HTR-8/SVneo (cell line): ENCODE measurements at regions not wholly inside any gene's neighbourhood (a gene's known extent, or its start where the extent isn't known, plus 50 kb on each side); places are given as distances from the start of the nearest gene placed in this dataset.
"Not testable (repeated sequence)": the region's sequence is repeated elsewhere in the genome, so short reads cannot be mapped to it uniquely, and the experiment has no call there.

Source experiments
- DNase-seq: peaks from one replicate; pipeline ENCODE4 v3.0.0; 2011; ENCODE audit warnings: low spot score, mixed read lengths; ENCODE audit not compliant: insufficient read length
- FAIRE-seq: peaks from 2 replicates; lab custom pipeline; 2011; peaks lifted over from hg19 to GRCh38; lab: Jason Lieb, UNC

DNA sequence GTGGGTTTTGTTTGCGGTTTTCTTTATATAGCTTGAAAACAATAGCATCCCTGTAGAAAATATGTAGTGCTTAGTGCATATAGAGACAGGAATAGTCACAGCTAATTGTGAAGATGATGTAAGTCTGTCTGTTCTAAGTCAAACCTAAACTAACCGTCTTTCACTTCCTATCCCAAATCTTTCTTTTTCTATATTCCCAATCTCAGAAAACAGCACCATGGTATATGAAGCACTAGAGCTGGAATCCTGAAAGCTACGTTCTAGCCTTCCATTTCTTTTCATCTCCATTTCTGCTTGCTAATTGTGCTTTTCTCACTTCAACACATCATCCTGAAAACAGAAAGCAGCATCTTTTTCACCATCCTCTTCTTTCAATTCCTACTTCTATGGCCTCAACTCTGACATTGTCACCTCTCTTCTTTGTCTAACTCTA, 1235.5 kb downstream of the ROBO2 start:
- FAIRE-seq: no peak
- DNase-seq: no peak

DNA sequence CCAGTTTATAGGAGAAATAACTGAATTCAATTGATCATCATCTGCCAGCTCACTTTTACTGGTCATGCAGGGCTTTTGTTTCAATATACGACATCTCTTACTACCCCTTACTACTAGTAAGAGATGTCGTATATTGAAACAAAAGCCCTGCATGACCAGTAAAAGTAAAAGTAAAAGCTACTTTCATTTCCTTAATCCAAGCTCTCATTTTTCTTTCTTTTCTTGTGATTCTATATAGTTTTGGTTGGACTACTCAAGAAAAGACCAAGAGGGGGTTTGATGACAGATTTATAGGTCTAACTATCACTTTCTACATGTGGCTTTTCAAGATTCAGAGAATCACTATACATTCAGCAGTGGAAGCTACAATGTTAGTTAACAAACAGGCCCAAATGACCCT, 1237.3 kb downstream of the ROBO2 start:
- no peak for FAIRE-seq
- DNase-seq: no peak

DNA sequence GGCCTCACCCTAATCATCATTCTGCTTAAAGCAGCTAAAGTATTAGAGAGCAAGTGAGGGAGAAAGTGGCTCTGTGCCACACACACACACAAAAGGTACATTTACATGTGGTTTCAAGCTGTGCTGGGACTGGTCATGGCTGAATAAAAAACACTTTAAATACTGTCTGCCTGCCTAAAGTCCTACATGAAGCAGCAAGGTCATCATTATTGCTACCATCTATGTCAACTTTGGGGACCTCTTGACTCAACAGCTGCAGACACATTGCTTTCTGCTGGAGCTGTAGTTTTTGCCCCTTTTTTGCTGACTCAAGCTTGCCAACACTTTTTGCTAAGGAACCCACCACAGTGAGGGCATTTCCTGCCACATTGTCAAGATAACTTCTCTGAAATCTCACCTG, 1237.9 kb downstream of the ROBO2 start:
- FAIRE-seq (no peak), DNase-seq (no peak)

DNA sequence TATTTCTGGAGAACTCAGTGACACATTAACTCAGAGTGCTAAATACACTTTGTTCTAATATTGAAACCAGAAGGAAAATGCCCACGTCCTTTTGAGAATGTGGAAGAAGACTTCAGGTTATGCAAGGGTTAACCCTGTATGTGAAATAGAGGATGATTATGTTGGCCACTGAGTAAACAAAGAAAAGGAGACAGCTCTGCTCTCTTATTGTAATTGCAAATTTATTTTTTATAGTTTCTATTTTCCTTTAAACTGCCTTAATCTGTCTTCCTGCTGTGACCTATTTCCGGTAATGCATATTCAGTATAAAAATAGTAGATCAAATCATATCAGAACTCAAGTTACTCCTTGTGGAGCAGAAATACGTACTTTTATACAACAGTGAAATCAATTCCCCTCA, 1239.2 kb downstream of the ROBO2 start:
- no peak for DNase-seq
- FAIRE-seq: no peak

DNA sequence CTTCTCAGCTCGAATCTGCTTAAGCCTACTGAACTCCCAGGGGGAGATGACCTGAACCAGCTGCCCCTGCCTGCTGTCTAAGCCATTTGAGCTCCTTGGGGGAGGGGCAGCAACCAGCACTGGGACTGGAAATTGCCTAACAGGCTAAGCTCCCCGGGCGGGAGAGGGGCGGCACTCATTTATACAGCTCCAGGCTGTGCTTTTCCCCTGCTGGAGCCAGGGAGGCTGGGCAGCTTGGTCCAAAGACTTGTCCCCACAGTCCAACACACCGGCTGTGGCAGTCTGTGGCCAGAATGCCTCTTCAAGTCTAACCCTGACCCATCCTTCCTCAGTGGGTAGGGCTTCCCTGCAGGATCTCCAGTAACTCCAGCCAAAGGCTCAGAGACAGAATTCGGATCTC, 1241.5 kb downstream of the ROBO2 start:
- no peak for DNase-seq
- no peak for FAIRE-seq

DNA sequence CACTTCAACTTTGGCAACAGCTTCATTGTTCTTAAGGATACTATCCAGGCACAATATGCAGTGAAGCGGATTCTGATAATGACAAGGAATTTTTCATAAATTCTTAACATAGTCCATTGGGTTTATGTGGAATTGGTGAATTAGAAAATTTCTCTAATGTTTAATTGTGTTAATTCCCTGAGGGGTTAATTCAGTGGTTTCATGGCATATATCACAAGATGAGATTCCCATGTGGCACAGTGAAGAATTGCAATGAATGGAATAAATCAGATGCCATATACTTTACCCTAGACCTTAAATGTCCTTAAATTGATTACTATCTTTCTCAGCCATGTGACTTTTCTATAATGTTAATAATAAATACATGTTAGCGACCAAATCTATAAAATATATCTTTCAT, 1244.1 kb downstream of the ROBO2 start:
- FAIRE-seq (no peak), DNase-seq (no peak)

DNA sequence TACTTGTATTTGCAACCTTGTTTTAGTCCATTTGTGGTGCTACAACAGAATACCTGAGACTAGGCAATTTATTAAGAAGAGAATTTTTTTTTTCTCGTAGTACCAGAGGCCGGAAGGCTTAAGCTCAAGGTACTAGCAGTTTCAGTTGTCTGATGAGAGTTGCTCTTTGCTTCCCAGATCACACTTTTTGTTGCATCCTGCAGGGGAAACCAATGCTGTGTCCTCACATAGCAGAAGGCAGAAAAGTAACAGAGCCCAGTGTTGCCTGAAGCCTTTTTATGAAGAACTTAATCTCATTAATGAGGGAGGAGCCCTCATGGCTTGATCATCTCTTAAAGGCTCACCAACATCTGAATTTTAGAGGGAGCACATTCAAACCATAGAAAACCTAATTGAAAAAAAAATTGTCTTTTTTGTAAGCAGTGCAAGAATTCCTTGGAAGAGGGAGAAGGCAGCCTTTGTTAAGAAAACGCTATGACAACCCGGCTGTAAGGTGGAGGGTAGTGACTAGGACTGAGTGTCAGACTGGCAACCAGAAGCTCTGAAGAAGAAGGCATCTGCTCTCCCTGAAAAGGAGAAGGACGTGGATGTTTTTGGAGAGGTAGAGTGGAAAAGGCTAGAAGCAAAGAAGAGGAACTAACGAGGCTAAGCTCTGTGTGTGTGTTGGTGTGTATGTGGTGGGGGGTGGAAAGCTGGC, 1245.3 kb downstream of the ROBO2 start:
- FAIRE-seq: no peak

DNA sequence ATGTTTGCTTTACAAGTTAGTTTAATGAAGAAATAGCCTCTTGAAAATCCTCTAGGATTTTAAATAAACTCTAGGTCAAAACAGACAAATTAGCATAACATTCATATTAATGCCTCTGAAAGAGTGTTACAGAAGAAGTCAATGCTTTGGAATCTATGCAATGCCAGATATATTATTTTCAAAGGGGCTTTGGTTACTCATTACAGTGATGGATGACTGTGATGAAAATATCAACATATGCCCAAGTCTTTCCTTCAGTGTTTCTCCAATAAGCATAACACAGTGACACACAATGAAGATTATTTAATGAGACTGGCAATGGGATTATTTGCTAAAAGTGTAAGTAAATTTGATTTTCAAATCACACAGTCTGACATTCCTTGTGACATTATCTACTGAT, 1247.2 kb downstream of the ROBO2 start:
- DNase-seq: no peak
- no peak for FAIRE-seq

More for the DNA sequence above, 1245.3 kb downstream of the ROBO2 start:
- DNase-seq: no peak

DNA sequence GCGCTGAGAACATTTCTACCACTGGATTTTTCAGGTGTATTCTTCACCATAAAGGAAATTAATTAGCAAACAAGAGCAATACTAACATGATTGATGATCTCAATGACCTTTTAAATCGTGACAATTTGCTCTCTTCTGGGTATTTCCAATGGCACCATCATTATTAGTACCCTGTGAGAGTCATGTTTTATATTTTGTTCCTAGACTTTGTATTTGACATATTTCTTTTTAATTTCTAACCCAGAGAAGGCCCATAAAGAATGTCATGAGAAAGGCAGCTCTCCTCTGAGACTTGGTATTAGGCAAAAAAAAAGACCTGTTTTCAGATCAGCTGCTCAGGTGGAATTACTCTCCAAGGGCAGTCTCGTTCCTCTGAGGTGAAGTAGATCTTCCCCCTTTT, 1253.4 kb downstream of the ROBO2 start:
- no peak for FAIRE-seq

DNA sequence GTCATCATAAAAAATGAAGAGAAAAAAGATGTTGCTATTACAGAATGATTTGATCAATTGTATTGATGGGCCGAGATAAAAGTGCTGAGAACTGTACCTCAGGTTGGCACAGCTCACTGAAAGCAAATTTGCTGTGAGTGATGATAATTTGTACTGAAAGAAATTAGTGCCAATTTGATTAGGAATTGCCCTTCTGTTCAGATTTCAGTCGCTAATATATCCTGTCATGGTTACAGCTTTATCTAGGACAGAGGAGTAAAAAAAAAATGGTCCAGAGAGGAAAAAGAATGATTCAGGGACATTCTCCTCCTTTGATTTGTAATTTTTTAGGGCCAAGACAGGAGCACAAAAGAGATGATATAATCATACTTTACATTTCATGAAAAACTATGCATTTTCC, 1264.2 kb downstream of the ROBO2 start:
- FAIRE-seq (no peak), DNase-seq (no peak)

More for the DNA sequence above, 1253.4 kb downstream of the ROBO2 start:
- no peak for DNase-seq

DNA sequence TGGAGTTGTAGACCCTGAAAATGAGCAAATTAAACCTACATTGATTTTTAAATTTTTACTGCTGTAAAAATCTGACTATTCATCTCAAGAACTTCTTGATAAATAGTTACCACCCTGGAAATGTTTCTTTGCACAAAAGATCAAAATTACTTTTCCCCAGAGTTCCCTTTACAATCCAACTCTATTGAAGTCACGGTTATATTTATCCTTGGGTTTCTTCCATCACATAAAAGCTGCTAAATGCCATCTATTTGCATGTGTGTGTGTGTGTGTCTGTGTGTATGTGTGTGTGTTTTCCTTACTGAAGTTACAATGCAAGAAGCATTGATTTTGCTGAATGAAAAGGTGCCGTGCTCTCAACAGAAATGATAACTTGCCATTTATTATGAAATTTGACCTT, 1273.0 kb downstream of the ROBO2 start:
- DNase-seq (no peak), FAIRE-seq (no peak)

DNA sequence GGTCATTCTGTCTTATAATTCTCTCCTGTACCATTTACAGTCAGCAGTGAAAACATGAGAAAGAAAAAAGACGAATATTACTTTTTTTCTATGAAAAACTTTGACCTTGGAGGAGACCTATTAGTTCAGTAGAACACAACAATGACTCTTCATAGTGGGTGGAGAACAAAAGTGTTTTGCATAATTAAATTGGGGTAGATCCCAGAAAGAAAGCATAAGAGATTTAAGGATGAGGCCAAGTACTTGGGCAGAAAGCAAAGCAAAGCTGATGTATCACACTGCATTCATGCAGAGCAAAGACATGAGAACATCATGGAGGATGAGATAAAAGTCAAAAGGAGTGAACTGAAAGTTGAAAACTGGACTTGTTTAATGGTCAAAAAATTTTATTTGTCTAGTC, 1273.4 kb downstream of the ROBO2 start:
- FAIRE-seq (no peak), DNase-seq (no peak)

DNA sequence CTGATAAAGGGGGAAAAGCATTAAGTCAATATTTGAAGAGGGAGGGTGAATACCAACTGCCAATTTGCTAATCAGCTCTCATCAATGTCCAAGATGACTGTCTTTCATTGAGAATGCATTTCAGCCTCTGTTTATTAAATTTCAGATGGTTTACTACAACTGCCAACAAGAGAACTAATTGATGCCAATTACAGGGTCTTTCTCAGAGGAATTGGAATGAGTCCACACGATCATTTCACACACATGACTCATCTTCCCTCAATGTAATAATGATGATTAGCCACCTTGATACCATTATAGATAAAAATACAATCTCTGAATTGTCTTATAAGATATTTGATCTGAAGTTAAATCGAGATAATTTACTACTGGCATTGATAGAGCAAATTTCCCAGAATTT, 1274.4 kb downstream of the ROBO2 start:
- FAIRE-seq (peak; percentile 13), DNase-seq (no peak)

DNA sequence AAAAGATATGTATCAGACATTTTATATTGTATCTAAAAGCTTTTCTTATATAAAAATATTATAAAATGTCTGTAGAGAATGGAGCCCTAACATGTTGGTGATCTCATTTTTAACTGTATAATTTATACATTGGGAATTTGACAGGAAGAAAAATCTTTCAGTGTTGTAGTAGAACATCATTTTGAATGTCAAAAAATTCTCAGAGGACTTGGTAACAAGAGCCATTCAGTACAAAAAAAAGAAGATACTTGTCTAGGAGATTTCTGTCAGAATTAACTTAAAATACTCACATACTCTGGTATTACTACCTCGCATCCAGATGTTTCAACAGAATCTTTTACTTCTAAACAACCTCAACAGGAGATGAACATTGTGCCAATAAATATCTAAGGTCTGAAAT, 1277.9 kb downstream of the ROBO2 start:
- FAIRE-seq (no peak), DNase-seq (no peak)

DNA sequence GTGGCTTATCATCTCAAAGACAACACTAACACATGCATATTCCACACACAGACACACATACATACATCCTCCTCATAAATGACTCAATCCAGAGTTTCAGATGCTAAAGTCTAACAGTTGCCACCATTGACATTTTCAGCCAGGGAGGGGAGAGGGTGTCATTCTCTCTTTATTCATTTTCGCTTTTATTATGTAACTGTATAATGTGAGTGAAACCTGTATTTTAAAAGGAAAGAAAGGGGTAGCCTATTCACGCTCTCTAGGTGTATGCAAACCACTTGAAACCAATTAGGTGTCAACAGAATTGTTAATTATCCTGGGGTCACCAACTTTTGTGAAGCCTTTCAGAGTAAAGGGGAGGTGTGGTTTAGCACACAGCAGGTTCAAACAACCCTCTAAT, 1282.9 kb downstream of the ROBO2 start:
- DNase-seq (no peak), FAIRE-seq (no peak)

DNA sequence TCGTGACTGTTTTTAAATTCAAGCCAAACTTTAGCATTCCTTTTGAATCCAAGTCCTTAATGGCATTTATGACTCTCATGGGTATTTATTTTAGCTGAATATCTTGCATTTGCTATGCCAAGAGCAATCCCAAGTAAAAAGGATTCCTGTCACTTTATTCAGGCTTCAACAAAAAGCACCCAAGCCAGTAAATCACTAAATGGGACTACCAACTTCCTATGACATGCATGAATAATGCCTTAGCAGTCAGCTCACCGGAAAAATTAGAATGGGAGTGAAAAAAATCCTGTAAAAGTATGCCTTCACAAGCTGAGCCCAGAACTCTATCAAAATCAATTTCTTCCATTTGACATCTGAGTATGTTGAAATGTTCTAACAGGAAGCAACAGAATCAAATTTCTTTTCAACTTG, 1297.9 kb downstream of the ROBO2 start:
- DNase-seq (no peak), FAIRE-seq (no peak)

DNA sequence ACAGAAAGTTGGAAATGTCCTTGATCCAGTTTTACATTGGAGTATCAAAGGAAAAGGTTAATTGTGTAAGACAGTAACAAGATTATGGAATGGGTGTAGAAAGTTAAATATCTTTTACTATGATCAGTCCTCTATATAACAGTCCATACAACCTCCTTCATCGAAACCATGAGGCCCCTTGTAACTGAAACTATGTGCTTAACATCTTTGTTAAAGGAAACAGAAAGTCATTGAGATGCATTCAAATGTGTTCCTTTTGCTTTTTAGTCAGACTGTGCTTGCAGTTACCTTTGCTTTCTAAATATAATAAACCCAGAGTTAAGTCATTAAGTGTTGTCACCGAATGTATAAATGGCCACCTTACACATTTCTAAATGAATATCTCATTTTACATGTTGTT, 1298.5 kb downstream of the ROBO2 start:
- DNase-seq (no peak), FAIRE-seq (no peak)

DNA sequence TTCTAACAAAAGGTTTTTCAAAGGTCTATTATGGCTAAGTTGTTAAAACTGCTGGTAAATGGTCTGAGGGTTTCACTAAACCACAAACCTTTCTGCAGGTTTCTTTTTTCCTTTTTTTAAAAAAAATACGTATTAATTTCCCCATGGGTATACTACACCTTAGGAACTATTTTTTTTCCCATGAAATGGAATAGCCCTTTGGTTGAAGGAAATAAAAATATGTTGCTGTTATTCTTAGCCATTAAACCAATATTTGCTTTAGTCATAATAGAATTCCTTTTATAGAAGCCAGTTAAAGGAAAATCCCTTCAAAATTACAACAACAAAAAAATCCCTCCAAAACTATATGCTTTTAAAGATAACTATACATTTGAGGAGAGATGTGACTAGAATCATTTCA, 1303.3 kb downstream of the ROBO2 start:
- FAIRE-seq (no peak), DNase-seq (no peak)

DNA sequence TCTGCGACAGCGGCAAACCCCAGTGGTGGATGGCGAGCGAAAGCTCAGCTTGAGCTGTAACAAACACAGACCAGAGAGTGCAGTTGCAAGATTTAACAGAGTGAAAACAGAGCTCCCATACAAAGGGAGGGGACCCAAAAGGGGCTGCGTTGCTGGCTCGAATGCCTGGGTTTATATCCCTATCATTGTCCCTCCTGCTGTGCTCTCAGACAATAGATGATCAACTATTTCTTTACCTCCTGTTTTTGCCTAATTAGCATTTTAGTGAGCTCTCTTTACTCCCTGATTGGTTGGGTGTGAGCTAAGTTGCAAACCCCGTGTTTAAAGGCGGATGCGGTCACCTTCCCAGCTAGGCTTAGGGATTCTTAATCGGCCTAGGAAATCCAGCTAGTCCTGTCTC, 1304.4 kb downstream of the ROBO2 start:
- DNase-seq: not testable (repeated sequence)

DNA sequence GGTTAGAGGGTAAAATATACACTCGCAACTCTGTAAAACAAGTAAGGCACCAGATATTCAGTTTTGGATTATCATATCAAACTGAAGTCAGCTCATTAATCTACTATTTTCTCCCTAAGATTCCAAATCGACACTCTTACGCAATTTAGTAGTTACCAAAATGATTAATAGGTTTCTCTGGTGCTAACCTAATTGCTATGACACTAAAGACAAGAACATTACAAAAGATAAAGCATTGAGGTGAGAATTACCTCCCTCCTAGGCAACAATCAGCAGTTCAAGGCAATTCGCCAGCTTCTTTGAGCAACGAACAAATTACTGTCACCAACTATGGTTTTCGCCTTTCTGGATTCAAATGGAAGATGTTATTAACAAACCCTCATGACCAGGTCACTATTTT, 1305.0 kb downstream of the ROBO2 start:
- FAIRE-seq: no peak

More for the DNA sequence above, 1304.4 kb downstream of the ROBO2 start:
- not testable (repeated sequence) for FAIRE-seq

DNA sequence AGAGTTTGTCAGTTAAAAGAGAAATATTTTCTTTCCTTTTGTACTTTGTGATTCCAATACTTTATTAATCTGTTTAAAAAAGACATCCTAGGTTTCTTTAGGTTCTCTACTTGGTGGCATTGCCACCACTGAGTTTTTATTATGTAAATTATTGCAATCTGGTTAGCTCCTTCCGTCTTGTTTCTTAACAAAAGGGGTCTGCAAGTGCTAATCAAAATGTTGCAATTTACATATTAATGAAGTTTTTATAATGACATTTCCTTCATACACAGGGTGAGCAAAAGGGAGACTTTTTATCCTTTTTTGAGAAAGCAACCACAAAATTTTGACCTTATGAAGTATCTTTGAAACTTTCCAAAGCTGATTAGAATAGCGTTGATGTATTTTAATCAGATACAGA, 1307.3 kb downstream of the ROBO2 start:
- DNase-seq (no peak), FAIRE-seq (no peak)

More for the DNA sequence above, 1305.0 kb downstream of the ROBO2 start:
- no peak for DNase-seq

DNA sequence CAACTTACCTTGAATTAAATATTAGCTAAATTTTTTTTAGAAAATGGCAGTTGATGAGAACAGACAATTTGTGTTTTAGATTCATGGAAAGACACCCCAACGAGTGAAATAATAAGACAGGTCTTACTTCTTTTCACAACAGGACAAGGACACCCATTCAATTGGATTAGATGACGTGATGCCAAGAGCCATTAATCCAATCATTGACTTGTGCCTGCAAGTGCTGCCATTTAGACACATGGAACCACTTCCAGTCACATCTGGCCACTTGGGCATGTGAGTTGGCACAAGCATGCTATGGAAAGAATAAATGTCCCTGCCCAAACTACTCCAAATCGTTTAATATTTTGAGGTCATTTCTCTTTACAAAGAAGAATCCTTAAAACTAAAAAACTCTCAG, 1308.8 kb downstream of the ROBO2 start:
- no peak for DNase-seq
- FAIRE-seq: no peak
